UCSD-AML1 (cell line): ENCODE measurements at regions not wholly inside any gene's neighbourhood (a gene's known extent, or its start where the extent isn't known, plus 50 kb on each side); places are given as distances from the start of the nearest gene placed in this dataset.

ENCODE experiments used
- DNase-seq: peaks from one replicate; lab custom pipeline; 2025; ENCODE audit not compliant: unreplicated experiment; lab: John Stamatoyannopoulos, UW

DNA sequence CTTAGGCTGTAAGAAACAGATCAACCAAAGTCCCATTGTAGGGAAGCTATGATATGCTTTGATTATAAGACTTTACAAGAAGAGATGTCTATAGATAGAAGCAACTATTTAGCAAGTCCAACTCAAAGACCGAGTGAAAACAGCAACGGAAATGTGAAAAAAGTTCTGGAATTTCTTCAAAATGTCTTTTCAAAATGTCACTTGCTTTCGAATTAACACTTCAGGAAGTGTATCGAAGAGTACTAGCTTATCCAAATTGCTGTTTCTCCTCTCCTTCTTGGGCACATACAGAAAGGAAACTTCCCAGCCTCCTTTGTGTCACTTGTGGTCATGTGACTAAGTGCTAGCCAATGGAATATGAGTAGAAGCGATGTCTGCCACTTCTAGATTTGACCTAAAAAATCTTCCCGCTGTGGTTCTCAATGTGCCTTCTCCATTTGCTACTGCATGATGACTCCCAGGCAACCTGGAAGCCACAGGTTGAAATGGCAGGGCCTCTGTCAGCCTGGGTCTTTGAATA is 89.9 kb downstream of the TSEN15 start:
- DNase-seq: no peak

DNA sequence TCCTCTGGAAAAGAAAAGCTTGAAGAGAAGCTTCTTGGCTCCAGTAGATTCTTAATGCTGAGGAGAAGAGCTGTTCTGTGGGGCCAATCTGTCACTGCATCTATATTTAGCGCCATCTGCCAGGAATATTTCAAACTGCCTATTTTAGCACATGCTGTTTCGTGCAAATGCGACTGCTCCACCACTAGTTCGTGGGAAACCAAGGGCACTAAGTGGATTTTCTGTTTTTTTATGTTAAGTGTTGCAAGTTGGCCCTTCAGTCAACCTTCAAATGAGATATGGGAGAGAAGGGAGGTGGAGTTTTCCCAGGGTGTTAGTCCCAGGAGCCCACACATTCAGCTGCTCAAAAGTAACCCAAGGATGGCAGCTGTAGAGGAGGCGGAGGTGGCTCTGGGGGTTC is 91.9 kb downstream of the TSEN15 start:
- no peak for DNase-seq

DNA sequence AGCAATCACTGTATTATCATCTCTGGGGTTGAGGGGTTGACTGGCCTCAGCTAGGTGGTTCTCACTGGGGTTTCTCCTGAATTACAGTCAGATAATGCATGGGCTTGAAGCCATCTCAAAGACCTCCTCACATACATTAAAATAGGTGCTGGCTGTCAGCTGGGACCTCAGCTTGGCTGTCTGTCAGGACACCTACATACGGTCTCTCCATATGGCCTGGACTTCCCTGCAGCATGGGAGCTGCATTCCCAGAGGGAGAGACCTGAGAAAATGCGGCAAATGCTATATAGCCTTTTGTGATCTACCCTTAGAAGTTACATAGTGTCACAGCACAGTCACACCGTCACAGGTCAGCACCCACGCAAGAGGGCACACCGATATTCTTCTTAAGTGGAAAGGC is 93.6 kb downstream of the TSEN15 start:
- no peak for DNase-seq

DNA sequence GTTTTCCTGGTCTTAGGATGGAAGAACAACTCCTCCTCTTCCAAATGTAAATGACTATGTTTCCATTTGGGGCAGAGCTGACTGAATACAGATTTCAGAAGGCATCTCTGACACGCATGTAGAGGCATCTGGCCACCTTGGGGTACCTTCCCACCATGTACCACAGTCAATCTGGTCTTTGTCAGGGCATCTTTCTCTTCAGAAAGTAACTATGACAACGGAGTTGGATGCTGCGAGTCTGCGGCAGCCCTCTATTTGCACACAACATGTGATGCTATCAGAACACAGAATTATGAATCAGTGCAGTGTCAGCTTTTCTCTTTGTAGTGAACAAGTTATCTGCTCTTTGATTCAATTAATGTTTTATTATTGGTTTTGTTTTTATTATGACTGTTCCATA is 94.7 kb downstream of the TSEN15 start:
- DNase-seq: no peak

DNA sequence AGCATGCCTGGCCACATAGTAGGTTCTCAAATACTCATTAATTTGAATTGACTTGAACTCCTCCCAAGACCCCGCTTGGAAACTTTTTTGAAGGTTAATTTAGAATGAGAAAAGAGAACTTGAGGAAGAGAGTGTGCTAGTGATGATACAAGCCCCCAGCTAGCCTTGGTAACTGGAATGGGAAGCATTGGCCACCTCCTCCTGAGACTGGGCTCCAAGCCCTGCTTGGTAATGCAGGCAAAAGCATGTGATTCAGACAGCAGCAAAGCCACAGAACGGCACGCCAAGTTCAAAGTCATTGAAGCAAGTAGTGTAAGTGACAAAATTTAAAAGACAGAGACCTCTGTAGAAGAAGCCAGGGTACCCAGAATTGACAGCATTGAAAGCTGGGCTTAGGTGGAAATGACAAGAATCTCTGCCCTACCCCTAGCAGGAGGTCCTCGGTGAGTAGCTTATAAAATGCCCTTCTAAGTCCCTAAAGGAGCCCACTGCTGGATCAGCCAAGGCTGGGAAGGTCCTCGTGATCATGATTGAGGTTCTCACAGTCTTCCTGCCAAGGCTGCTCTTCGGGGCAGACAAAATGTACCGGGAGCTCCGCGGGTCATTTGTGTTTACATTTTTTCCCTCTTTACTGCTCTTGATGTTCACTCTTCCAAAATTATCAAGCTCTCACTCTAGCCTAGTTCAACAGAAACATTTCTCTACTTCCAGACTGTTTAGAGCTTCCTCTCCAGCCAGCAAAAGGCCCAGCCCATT is 99.4 kb downstream of the TSEN15 start:
- DNase-seq: no peak

DNA sequence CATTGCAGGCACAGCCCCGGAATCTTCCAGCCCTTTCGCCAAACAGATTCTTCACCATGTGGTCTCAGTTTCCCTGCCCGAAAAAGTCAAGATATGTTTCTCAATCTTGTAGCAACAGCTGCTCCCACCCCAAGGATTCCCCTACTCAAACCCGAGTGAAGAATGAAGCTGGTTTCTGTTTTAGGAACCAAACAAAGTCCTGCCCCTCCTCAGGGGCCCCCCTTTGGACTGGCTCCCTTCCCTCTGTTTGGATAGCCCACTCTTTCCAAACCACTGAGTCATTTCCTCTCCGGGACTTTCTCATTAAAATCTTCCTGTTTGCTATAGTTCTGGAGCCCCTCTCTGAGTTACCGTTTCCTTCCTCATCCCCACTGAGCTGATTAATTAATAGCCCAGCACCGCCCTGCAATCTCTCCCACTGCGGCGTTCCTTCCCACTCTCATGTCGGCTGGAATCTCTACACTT is 100.9 kb downstream of the TSEN15 start:
- peak; percentile 34 for DNase-seq

DNA sequence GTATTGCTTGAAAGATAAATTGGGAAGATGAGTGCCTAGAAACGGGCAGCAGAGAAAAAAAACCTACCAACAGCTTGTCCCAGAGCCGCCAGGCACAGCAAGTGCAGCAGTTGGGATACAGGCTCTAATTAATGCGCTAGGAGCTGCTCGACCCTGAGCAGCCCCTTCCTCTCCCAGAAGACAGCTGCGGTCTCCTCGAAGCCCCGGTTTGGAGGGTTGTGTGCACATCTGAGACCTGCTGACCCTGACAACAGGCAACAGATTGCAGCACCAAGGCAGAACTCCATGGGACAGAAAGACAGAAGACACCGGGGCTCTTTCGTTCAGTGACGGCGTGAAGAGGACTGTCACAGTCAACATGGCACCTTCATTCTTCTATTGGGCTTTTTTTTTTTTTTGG is 101.4 kb downstream of the TSEN15 start:
- no peak for DNase-seq

DNA sequence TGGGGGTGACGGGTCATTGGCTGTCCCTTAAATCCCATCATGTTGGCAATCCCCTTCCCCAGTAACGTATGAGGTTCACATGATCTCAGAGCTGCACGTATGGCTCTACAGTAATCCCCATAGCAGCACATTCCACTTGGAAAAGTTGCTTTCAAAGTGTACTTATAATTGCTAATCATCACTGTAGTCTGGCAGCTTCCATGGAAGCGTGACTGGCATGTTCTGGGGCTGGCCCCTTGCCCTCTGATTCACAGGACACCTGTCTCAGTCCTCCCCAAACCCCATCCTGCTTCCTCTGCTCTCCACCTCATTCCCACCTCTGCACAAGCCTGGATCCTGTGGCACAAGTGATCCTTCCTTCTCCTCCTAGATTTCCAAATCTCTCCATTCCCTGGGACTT is 102.2 kb downstream of the TSEN15 start:
- no peak for DNase-seq

DNA sequence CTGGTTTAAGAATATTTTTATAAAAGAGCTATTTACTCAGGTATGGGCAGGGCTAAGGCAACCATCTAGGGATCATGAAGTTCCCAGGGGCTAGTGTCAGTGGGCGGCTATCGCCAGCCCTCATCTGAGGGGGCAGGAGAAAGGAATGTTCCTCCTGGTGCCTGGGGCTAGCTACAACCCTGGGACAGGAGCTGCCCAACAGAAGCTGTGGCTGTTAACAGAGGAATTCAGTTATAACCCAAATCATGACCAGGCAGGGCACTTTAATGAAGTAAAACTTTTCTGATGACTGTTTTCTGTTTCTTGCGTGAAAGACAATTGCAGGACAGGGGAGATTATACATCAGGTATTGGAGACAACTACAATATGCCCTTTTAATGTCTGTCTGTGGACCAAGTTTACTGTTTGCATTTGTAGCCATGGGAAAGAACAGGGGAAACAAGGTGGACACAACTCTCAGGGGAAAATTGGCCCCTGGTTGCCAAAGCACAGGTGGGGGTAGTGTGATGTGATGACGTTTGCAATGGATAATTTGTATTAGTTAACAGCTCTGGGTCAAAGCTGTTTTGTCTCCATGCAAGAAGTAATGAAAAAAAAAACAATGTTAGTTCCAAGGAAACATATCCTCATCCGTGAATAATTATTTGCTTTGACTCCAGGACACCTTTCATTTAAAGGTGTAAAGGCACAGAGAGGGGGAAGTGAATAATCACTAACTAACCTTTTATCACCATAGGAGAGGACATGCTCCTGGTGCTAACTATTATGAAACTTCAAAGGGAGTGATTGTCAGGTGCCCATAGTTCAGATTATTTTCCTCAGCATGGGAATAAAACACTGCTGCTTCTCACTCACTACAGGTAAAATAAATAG is 105.2 kb downstream of the TSEN15 start:
- no peak for DNase-seq

DNA sequence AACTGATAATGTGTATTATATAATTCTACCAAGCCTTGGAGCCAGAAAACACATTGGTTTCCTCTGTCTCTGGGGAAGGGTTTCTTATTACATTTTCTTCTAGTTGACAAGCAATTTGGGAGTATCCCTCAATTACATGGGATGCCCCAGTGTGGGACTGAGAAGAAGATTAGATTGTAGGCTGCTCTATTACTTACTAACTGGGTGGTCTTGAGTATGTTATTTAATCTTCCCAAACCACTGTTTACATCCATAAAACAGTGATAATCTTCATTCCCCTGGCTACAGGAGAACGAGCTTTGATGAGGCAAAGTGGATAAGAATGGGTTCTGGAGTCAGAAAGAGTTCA is 105.8 kb downstream of the TSEN15 start:
- DNase-seq: no peak

DNA sequence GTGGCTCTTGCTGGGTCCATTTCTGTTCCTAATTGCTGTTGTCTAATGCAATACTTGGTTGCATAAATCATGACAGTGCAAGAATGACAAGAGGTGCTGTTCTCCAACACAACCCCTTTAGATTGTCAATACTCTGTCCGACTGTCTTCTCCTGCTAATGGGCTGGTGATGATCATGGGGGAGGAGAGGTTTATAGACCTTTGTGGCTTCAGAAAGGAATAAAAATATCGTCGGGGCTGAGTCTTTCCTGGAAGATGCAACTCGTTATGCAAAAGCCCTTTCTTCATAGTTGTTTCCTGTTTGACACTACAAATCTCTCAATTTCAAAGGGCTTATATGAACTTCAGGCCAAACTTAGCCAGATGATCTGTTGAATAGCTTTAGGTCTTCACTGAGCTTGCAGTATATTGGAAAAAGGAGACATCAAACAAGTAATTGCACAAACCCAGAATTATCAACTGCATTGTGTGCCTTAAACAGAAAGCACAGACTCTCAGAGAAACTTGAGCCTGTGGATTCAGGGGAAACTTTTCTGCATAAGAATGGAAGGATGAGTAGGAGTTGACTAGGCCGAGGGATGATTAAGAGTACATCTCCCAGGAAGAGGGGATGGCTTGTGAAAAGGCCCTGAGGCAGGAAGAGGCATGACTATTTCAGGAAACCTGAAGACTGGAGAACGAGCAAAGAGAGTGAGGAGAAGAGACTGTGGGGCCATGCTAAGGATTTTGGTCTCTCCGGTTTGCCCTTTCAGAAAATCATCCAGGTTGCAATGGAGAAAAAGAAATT is 107.6 kb downstream of the TSEN15 start:
- no peak for DNase-seq

DNA sequence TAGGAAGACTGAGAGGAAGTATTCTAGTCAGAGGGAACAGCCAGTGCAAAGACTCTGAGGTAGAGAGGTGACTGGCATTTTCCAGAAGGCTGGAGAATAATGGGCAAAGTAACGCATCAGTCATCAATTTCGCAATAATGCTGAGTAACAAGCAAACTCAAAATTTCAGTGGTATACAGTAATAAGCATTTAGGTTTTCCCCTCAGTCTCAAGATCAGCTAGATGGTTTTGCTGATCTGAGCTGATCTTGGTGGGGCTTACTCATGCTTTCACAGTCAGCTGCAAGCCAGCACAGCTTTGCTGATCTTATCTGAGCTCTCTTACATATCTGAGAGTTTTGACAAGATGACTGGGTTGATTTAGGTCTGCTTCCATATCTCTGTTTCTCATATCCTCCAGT is 108.7 kb downstream of the TSEN15 start:
- DNase-seq: no peak

DNA sequence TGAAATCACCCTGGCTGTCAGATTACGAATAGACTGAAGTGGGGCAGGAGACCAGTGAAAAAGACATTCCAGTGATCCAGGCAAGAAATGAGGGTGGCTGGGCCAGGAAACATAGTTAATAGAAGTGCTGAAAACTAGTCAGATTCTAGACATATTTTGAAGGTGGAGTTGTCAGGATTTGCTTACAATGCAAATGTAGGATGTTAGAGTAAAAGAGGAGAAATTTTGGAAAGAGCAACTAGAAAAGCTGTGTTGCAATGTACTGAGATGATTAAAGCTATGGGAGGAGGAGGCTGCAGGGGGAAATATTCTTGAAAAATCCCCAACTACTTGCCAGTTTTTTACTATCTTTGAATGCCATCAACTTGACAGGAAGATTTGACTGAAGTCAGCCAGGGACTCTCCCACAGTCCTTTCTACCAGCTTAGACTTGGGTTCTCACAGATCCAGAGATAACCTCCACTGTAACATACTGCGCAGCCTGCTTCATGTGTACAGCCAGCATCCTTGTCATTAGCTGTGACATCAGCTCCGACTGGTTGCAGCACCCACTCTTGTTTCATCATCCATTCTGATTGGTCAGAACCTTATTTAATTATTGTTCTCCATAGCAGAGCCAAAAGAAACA is 109.7 kb downstream of the TSEN15 start:
- DNase-seq: no peak

DNA sequence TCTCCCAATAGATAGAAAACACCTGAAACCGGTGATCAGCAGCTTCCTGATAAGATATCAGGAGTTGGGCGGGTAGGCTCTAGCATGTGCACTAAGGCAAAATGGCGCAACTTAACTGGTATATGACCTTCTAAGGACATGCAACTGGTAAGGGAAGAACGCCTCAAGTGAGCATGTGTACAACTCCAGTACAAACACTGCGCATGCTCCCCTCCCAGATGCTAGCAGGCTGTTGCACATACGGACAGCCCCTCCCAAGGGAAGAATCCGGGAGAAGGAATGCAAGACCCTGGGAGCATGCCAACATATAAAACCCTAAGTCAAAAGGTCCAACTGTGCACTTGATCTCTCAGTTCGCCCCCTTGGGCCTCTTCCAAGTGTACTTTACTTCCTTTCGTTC is 110.8 kb downstream of the TSEN15 start:
- DNase-seq: no peak

DNA sequence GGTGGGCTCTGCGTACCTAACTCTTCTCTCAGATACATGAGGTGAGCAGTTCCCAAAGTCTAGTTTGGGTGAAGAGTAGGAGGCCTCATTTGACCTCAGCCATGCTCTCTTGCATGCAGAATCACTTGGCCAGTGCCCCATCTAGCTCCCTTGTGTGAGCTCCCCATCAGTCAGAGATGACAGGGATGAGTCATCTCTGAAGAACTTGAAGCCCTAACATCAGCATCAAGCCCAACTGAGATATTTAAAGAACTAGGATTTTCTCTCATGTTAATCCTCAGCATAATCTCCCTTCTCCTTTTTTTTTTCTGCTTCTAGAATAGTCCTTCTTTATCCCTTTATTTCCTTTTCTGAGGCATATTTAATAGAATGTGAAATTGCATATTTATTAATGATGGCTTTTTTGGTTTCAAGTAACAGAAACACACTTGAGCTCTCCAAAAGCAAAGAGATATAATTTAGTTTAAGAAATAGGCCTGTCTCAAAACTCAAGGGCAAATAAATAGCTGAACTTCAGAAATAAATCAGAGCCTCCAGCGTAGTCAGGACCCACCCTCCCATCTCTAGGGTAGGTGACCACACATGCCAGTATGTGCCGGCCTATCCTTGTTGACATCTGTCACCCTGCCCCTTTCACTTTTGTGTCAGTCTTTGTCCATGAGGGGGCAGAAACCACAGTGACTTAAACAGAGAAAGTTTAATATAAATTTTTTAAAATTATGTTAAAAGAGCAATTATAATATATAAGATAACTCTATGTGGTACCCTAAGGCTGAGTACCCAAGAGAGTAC is 112.3 kb downstream of the TSEN15 start:
- DNase-seq: no peak

DNA sequence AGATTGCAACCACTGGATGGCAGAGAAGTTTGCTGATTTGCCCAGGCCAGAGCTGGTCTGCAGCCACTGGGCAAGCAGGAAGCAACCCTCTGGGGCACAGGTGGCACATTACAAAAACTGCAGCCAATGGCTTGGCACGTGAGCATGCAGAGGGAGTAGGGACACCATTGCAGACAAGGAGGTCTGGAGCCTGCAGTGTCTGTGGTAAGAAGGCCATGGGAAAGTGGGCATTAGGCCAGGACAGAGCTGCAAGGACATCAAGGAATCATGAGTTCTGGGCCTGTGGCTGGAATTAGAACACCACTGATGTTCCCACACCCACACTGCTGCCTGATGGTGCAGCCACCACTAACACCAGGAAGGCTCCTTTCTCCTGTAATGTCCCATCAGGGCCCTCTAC is 113.0 kb downstream of the TSEN15 start:
- no peak for DNase-seq

DNA sequence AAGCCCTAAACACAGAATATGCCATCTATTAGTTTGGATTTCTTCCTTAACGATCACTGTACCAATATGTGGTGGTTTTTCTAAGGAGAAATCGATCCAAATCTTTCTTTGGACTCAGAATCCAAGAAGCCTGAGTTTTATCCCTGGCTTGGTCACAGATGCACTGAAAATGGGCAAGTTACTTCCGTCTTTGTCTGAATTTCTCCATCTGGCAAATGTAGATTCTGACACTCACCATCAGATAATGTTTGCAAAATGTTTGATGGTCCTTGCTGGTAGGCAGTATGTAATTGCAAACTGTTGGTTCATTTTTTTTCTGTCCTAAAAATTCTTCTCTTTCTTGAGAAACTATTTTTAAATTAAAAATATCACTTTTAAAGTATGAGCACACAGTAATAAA is 115.0 kb downstream of the TSEN15 start:
- DNase-seq: no peak

DNA sequence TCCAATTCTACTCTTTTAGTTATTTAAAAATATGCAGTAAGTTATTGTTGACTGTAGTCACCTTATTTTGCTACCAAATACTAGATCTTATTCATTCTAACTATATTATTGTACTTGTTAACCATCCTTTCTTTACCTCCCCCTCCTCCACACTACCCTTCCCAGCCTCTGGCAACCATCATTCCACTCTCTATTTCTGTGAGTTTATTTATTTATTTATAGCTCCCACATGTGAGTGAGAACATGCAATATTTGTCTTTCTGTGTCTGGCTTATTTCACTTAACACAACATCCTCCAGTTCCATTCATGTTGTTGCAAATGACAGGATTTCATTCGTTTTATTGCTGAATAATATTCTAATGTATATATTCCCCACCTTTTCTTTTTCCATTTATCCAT is 115.8 kb downstream of the TSEN15 start:
- DNase-seq: no peak

DNA sequence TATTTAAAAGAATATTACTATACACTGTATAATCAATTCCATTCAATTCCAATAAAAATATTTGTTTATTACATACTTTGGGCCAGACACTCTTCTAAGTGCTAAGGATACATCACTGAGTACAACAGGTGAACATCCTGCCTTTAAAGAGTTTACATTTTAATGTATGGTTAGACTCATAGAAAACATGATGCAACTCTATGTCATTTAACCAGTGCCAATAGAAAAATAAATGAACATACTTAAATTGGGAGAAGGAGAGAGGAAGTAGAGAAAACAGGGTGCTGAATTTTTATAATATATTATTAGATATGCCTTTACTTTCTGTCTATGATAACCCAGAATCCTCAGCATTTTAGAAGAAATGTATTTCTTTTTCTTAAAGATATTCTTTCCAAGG is 119.2 kb downstream of the TSEN15 start:
- no peak for DNase-seq

DNA sequence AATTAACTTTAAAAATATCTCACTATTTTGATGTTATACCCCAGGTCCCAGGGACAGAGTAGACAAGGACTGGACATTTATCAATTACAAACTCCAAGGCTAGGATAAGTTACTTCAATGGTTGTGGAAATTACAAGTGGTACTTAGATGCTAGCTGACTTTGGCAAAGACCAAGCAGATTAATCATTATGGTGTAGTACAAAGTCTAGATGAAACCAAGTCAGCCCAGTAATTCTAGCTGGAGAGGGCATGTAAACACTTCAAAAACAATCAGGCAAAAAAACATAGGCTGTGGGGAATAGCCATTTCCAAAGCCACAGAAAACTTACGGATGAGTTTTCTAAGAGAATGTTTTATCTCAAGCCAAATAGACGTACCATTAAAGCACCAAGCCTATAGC is 124.5 kb downstream of the TSEN15 start:
- no peak for DNase-seq
